GM12878 (cell line): ENCODE measurements at regions not wholly inside any gene's neighbourhood (a gene's known extent, or its start where the extent isn't known, plus 50 kb on each side); places are given as distances from the start of the nearest gene placed in this dataset.

Experiments
- ATAC-seq: fragments of 200-7000 bp; cut with Tn5 transposase; 3 replicates; pipeline ENCODE4 v1.9.1; 2020; ENCODE audit warnings: mild to moderate bottlenecking, moderate library complexity
- BruUV-seq: library from RNA; stranded (reverse); fragments of 400-500 nt; replicated peaks from 2 replicates; lab custom pipeline; 2021; lab: Mats Ljungman, UMichigan
- CTCF ChIA-PET: fragments of 300-600 bp; sonication (Branson Sonifier 250); formaldehyde crosslinking; extraction: SDS; loops from one replicate; lab custom pipeline; 2021; ENCODE audit warnings: inconsistent platforms; lab: Yijun Ruan, JAX
- POLR2A ChIA-PET: fragments of 350-600 bp; formaldehyde crosslinking; extraction: SDS; loops from one replicate; lab custom pipeline; 2021; ENCODE audit warnings: inconsistent platforms; lab: Charles Lee
- RAD21 ChIA-PET: fragments of 300-600 bp; sonication (Branson Sonifier 250); formaldehyde crosslinking; loops from one replicate; lab custom pipeline; 2023; ENCODE audit warnings: antibody characterized with exemption; ENCODE audit not compliant: unreplicated experiment; lab: Charles Lee
- SMC1A ChIA-PET: fragments of 300-600 bp; sonication (Branson Sonifier 250); formaldehyde crosslinking; loops from one replicate; lab custom pipeline; 2023; ENCODE audit not compliant: unreplicated experiment, uncharacterized antibody; lab: Charles Lee
- DNase-seq: peaks from one replicate; pipeline ENCODE4 v3.0.0-alpha.2; 2011; ENCODE audit warnings: low read depth, low spot score
- FAIRE-seq: peaks from 3 replicates; lab custom pipeline; 2011; peaks lifted over from hg19 to GRCh38; lab: Jason Lieb, UNC
- H2AFZ ChIP-seq: 2 replicates; pipeline ENCODE4 v1.6.0; 2011; ENCODE audit warnings: low read depth, low read length, control low read depth; ENCODE audit not compliant: control insufficient read depth
- H3K27ac ChIP-seq: 2 replicates; pipeline ENCODE4 v1.5.1; 2011; ENCODE audit warnings: control low read depth; ENCODE audit not compliant: control insufficient read depth, insufficient read depth
- H3K27me3 ChIP-seq, 2 experiments: replicated peaks in 1 of 2; 2 replicates each; pipeline versions ENCODE4 v1.6.0 to v1.6.1; 2011; ENCODE audit warnings: low read length in 1 of 2; ENCODE audit not compliant: control insufficient read depth in 2 of 2, insufficient read depth in 2 of 2
- H3K36me3 ChIP-seq, 2 experiments: 2 replicates each; pipeline ENCODE4 v1.5.1; 2011; ENCODE audit warnings: low read length in 1 of 2; ENCODE audit not compliant: control insufficient read depth in 2 of 2, insufficient read depth in 2 of 2
- H3K4me1 ChIP-seq: 2 replicates; pipeline ENCODE4 v1.6.1; 2011; ENCODE audit warnings: mild to moderate bottlenecking, low read length, moderate library complexity, mixed read lengths; ENCODE audit not compliant: control insufficient read depth, insufficient read depth
- H3K4me2 ChIP-seq: 2 replicates; pipeline ENCODE4 v1.6.0; 2011; ENCODE audit warnings: control low read depth; ENCODE audit not compliant: control insufficient read depth, insufficient read depth
- H3K4me3 ChIP-seq: fragments of 200-600 bp; sonication (generic); 2 replicates; pipeline ENCODE4 v1.5.1; 2016
- H3K79me2 ChIP-seq: 2 replicates; pipeline ENCODE4 v1.6.0; 2011; ENCODE audit warnings: low read length; ENCODE audit not compliant: control insufficient read depth, insufficient read depth
- H3K9ac ChIP-seq: 2 replicates; pipeline ENCODE4 v1.8.0; 2011; ENCODE audit warnings: low read length, control low read depth, mixed read lengths; ENCODE audit not compliant: control insufficient read depth, insufficient read depth
- H3K9me3 ChIP-seq: replicated peaks from 3 replicates; pipeline ENCODE4 v1.5.1; 2011; ENCODE audit warnings: mild to moderate bottlenecking, low read length; ENCODE audit not compliant: control insufficient read depth, insufficient read depth
- H4K20me1 ChIP-seq: 2 replicates; pipeline ENCODE4 v1.6.0; 2011; ENCODE audit not compliant: control insufficient read depth, insufficient read depth
- MTA3 ChIP-seq: IDR thresholded peaks from 2 replicates; pipeline ENCODE4 v1.6.1; 2012; ENCODE audit warnings: low read length, inconsistent platforms, borderline replicate concordance
- NFYA ChIP-seq: IDR thresholded peaks from 2 replicates; pipeline ENCODE4 v1.6.1; 2011; ENCODE audit warnings: low read depth, mild to moderate bottlenecking, low read length, improper control_type of control experiment, borderline replicate concordance
- PAX8 ChIP-seq: fragments of 450-650 bp; IDR thresholded peaks from 2 replicates; pipeline ENCODE4 v1.6.1; 2017; ENCODE audit warnings: mild to moderate bottlenecking, moderate library complexity
- POLR2AphosphoS5 ChIP-seq: IDR thresholded peaks from 2 replicates; pipeline ENCODE4 v1.6.1; 2011; ENCODE audit warnings: mild to moderate bottlenecking, low read length, inconsistent platforms
- RAD51 ChIP-seq: fragments of 450-650 bp; IDR thresholded peaks from 2 replicates; pipeline ENCODE4 v1.6.1; 2016; ENCODE audit warnings: moderate library complexity, mild to moderate bottlenecking, inconsistent platforms
- RBBP5 ChIP-seq: fragments of 200-600 bp; sonication (generic); conservative IDR thresholded peaks from 2 replicates; pipeline ENCODE4 v1.6.1; 2016
- SREBF1 ChIP-seq: IDR thresholded peaks from 2 replicates; pipeline ENCODE4 v1.6.1; 2012; ENCODE audit warnings: mild to moderate bottlenecking, low read length
- WRNIP1 ChIP-seq: IDR thresholded peaks from 2 replicates; pipeline ENCODE4 v1.6.1; 2011; ENCODE audit warnings: low read depth, low read length, improper control_type of control experiment, borderline replicate concordance
- WGBS: methylation state at CpG from one replicate; pipeline ENCODE4 v1.1.6; 2016; ENCODE audit warnings: low lambda C conversion rate; ENCODE audit not compliant: insufficient replicate concordance, insufficient coverage; ENCODE audit errors: missing lambda C conversion rate; 5-methylcytosine and 5-hydroxymethylcytosine counted together
- in situ Hi-C: fragments of 300-500 bp; cut with MboI; formaldehyde crosslinking; loops from 9 replicates; pipeline ENCODE4 v1.14.3; 2018; ENCODE audit warnings: mixed read lengths
- intact Hi-C: fragments of 100-400 bp; cut with micrococcal nuclease; formaldehyde crosslinking; loops from one replicate; pipeline ENCODE4 v1.14.2; 2022; ENCODE audit not compliant: unreplicated experiment

GRCh38 chr1:165067829-165068228 lies 288.7 kb downstream of the LMX1A start (continued):
- TF ChIP-seq NFYA = no peak
- no peak for TF ChIP-seq RBBP5
- no peak for TF ChIP-seq SREBF1
- no peak for TF ChIP-seq POLR2AphosphoS5
- TF ChIP-seq MTA3 = no peak
- TF ChIP-seq RAD51 = no peak

GRCh38 chr1:165063181-165063965 lies 293.1 kb downstream of the LMX1A start:
- H3K9ac ChIP-seq = no peak overlapping the region
- ChIA-PET POLR2A (no interaction called here), CTCF (no interaction called here), SMC1A (no interaction called here), RAD21 (no interaction called here)
- H3K4me2 ChIP-seq = no peak overlapping the region
- TF ChIP-seq PAX8 (no peak), WRNIP1 (no peak)
- intact Hi-C loops (no loop called here), in situ Hi-C loops (loop anchor here (10.0 kb wide), 1 partner anchor 1649 kb away; no protein-coding TSS in a partner anchor)
- WGBS = 39% methylated on average over 6 of the region's 6 CpGs
- no peak overlapping the region for H3K27ac ChIP-seq
- no peaks in the 10 kb centered on the region for H4K20me1 ChIP-seq
- H3K4me1 ChIP-seq = no peaks in the 10 kb centered on the region
- DNase-seq (no peak), FAIRE-seq (no peak), ATAC-seq (no peak)
- no peaks in the 10 kb centered on the region for H3K79me2 ChIP-seq
- H3K27me3 ChIP-seq = no peaks in the 10 kb centered on the region; a peak in 1 of 4 replicates
- no peaks in the 10 kb centered on the region for H3K36me3 ChIP-seq
- H3K4me3 ChIP-seq = no peak overlapping the region
- no peaks in the 10 kb centered on the region for H3K9me3 ChIP-seq
- BruUV-seq = no TSS peak
- no peak overlapping the region for H2AFZ ChIP-seq
